K562 (cell line): ENCODE measurements at regions not wholly inside any gene's neighbourhood (a gene's known extent, or its start where the extent isn't known, plus 50 kb on each side); places are given as distances from the start of the nearest gene placed in this dataset.

Source experiments
- CTCF ChIP-seq, 3 experiments: IDR thresholded peaks in 2 of 3; conservative IDR thresholded peaks in 1 of 3; 2 replicates each; pipeline ENCODE4 v1.5.1; 2011 to 2012; ENCODE audit warnings: low read length in 3 of 3, mild to moderate bottlenecking in 3 of 3, control low read depth in 2 of 3, improper control_type of control experiment in 1 of 3, inconsistent platforms in 1 of 3, low read depth in 1 of 3, mixed read lengths in 1 of 3, moderate library complexity in 1 of 3; ENCODE audit not compliant: insufficient read depth in 2 of 3
- E2F8 ChIP-seq: fragments of 450-650 bp; IDR thresholded peaks from 2 replicates; pipeline ENCODE4 v1.7.1; 2018; ENCODE audit warnings: mild to moderate bottlenecking, low read depth; ENCODE audit not compliant: partially characterized antibody
- ETS1 ChIP-seq: conservative IDR thresholded peaks from 2 replicates; pipeline ENCODE4 v1.6.1; 2011; ENCODE audit warnings: low read depth, mild to moderate bottlenecking, low read length; ENCODE audit not compliant: control insufficient read depth
- HDAC3 ChIP-seq: fragments of 450-650 bp; IDR thresholded peaks from 2 replicates; pipeline ENCODE4 v1.6.1; 2018; ENCODE audit warnings: borderline replicate concordance, mild to moderate bottlenecking, moderate library complexity; ENCODE audit not compliant: partially characterized antibody
- IRF1 ChIP-seq: sonication (generic); formaldehyde crosslinking; IDR thresholded peaks from 2 replicates; pipeline ENCODE4 v1.8.0; 2022; ENCODE audit warnings: missing genetic modification reagents, mild to moderate bottlenecking, borderline replicate concordance
- MXI1 ChIP-seq: IDR thresholded peaks from 2 replicates; pipeline ENCODE4 v1.6.1; 2011; ENCODE audit warnings: low read depth, mild to moderate bottlenecking, improper control_type of control experiment, low read length
- NCOA1 ChIP-seq: fragments of 450-650 bp; IDR thresholded peaks from 2 replicates; pipeline ENCODE4 v1.6.1; 2016; ENCODE audit warnings: low read depth
- POLR3A ChIP-seq: IDR thresholded peaks from 2 replicates; pipeline ENCODE4 v1.6.1; 2011; ENCODE audit warnings: borderline replicate concordance, mild to moderate bottlenecking, moderate library complexity; ENCODE audit not compliant: insufficient read length, insufficient read depth; ENCODE audit errors: extremely low read depth
- REST ChIP-seq, 2 experiments: fragments of 450-650 bp; formaldehyde crosslinking in 1 of 2; IDR thresholded peaks; 2 replicates each; pipeline versions ENCODE4 v1.4.0 to v1.6.1; 2014 to 2020; ENCODE audit warnings: mild to moderate bottlenecking in 2 of 2, borderline replicate concordance in 1 of 2, low read depth in 1 of 2

- TF ChIP-seq MXI1 (no peak), E2F8 (no peak), CTCF (IDR thresholded peaks at IDR 0.05 in 2 of 3, conservative IDR thresholded peaks at IDR 0.05 in 1 of 3; ENCODE audit: insufficient read depth in 2 of 3, low read depth in 1 of 3, low read length in 3 of 3) (no peak), IRF1 (CRISPR knock-in tag) (no peak), HDAC3 (no peak), NCOA1 (no peak), POLR3A (no peak), ETS1 (no peak), REST (IDR thresholded peaks at IDR 0.05; ENCODE audit: borderline replicate concordance) (no peak), REST (CRISPR knock-in tag; IDR thresholded peaks at IDR 0.05; ENCODE audit: low read depth) (no peak)
Observed at GRCh38 chr2:180787330-180787729, 193.1 kb upstream of the UBE2E3 start.
